Peyer's patch (tissue), 4 donors: ENCODE measurements at regions not wholly inside any gene's neighbourhood (a gene's known extent, or its start where the extent isn't known, plus 50 kb on each side); places are given as distances from the start of the nearest gene placed in this dataset.

Experiments
- POLR2A ChIP-seq, 2 donors: fragments of 450-650 bp; IDR thresholded peaks; one replicate each; pipeline ENCODE4 v1.5.1; 2017; ENCODE audit warnings: antibody characterized with exemption in 2 of 2, mild to moderate bottlenecking in 2 of 2, moderate library complexity in 2 of 2
- TF ChIP-seq, protein P1 (sequence below), 6 experiments: fragments of 450-650 bp in 4 of 6; fragments of 200-600 bp in 2 of 6; sonication (generic) in 1 of 6; IDR thresholded peaks; one replicate each; pipeline ENCODE4 v1.5.1; 2017 to 2019; ENCODE audit warnings: antibody characterized with exemption in 6 of 6, mild to moderate bottlenecking in 3 of 6, moderate library complexity in 1 of 6

DNA sequence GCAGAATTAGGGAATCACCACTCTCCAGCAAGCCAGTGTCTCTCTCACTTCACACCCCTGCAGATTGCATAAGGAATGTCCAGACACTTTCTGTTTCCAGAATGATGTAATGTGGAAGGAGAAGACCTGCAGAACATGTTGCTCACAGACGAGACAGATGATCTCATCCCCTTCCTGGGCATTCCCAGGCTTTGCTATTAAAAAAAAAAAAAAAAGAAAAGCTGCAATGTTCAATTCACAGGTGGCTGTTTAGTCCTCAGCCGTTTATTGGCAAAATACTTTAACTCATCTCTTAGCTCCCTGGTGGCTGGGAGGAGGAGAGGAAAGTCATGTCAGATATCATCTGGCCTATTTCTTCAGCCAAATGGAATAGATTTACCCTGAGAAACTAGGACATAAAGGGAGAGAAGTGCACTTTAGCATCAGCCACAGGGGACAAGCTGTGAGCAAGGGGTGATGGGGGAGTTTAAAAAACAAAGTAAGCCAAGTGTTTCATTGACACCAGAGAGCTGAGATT lies 95.9 kb upstream of the TNC start:
- TF ChIP-seq, protein P1, sequence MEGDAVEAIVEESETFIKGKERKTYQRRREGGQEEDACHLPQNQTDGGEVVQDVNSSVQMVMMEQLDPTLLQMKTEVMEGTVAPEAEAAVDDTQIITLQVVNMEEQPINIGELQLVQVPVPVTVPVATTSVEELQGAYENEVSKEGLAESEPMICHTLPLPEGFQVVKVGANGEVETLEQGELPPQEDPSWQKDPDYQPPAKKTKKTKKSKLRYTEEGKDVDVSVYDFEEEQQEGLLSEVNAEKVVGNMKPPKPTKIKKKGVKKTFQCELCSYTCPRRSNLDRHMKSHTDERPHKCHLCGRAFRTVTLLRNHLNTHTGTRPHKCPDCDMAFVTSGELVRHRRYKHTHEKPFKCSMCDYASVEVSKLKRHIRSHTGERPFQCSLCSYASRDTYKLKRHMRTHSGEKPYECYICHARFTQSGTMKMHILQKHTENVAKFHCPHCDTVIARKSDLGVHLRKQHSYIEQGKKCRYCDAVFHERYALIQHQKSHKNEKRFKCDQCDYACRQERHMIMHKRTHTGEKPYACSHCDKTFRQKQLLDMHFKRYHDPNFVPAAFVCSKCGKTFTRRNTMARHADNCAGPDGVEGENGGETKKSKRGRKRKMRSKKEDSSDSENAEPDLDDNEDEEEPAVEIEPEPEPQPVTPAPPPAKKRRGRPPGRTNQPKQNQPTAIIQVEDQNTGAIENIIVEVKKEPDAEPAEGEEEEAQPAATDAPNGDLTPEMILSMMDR (IDR thresholded peaks at IDR 0.05): no peak
- TF ChIP-seq POLR2A (IDR thresholded peaks at IDR 0.05): no peak
